ENCODE measurements at regions not wholly inside any gene's neighbourhood (a gene's known extent, or its start where the extent isn't known, plus 50 kb on each side); places are given as distances from the start of the nearest gene placed in this dataset.

DNA sequence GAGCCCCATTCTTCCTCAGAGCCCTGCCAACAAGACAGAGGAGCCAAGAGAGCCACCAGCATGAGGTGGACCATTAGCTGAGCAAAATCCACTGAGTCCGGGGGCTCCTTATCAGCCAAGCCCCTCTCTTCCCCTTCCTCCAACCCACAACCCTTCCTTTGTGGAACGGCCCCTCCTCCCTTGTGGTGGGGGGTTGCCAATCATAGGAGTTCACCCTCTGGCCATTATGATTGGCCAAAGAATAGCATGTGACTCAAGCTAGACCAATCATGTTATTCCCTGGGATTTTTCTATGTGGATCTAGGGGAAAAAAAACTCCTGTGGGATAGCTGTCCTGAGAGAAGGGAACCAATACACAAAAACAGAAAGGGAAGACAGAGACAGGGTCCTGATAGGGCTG, 120.5 kb downstream of the C16orf95 start:
- TF ChIP-seq, protein P1, sequence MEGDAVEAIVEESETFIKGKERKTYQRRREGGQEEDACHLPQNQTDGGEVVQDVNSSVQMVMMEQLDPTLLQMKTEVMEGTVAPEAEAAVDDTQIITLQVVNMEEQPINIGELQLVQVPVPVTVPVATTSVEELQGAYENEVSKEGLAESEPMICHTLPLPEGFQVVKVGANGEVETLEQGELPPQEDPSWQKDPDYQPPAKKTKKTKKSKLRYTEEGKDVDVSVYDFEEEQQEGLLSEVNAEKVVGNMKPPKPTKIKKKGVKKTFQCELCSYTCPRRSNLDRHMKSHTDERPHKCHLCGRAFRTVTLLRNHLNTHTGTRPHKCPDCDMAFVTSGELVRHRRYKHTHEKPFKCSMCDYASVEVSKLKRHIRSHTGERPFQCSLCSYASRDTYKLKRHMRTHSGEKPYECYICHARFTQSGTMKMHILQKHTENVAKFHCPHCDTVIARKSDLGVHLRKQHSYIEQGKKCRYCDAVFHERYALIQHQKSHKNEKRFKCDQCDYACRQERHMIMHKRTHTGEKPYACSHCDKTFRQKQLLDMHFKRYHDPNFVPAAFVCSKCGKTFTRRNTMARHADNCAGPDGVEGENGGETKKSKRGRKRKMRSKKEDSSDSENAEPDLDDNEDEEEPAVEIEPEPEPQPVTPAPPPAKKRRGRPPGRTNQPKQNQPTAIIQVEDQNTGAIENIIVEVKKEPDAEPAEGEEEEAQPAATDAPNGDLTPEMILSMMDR (IDR thresholded peaks at IDR 0.05; ENCODE audit: insufficient read depth, low read depth, low read length, missing control alignments) = no peak
- DNase-seq (ENCODE audit: low read depth) = no peak
- no peak overlapping the region for H3K4me3 ChIP-seq (ENCODE audit: low read depth, low read length)

DNA sequence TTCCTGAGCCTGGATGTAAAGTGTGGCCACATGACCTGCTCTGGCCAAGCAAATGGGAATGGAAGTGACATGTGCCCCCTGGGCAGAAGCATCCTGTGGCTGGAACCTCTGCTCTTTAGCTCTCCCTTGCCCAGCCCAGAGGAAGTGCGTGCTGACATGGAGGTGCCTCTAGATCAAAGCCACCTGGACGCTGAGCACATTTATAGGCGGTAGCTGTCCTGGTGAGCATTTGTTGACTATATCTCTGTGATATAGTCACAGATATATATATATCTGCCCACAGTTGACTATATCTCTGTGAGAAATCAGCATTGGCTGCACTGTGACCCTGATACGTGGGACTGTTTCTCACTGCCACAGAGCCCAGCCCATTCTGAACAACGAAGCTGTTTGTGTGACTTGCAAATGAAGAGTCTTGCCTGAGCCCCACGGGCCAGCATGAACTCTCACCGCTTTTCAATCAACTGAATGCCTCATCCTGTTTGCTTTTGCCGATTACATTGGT, 118.8 kb downstream of the C16orf95 start:
- H3K4me3 ChIP-seq (ENCODE audit: low read depth, low read length) = no peak overlapping the region
- TF ChIP-seq, protein P1 (IDR thresholded peaks at IDR 0.05; ENCODE audit: insufficient read depth, low read depth, low read length, missing control alignments) = no peak
- no peak for DNase-seq (ENCODE audit: low read depth)

DNA sequence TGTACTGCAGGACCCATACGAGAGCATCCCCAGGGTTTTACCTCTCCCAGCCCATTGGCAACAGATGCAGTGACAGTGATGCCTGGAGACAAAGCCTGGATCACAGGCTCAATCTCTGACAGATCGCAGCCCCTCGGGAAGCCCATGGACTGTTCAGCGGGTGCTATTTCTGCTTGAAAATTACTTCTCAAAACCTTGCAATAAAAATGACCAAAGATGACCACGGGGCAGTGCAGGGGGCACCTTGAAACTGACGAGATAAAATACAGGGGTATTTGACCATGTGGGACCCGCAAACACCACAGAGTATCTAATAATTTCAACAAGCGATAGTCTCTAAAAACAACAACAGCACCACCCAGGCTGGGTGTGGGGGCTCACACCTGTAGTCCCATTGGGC, 118.3 kb downstream of the C16orf95 start:
- H3K4me3 ChIP-seq (ENCODE audit: low read depth, low read length) = no peak overlapping the region
- no peak for DNase-seq (ENCODE audit: low read depth)
- TF ChIP-seq, protein P1 (IDR thresholded peaks at IDR 0.05; ENCODE audit: insufficient read depth, low read depth, low read length, missing control alignments) = no peak

DNA sequence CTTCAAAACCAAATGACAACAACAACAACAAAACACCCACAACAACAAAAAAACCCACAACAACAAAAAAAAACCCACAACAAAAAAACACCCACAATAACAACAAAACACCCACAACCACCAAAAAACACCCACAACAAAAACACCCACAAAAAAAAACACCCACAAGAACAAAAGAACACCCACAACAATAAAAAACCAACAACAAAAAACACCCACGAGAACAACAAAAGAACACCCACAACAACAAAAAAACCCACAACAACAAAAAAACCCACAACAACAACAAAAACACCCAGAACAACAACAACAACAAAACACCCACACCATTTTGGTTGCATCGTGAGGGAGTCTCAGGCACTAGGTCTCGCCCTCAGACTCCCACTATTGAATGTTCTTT, 117.8 kb downstream of the C16orf95 start:
- TF ChIP-seq, protein P1 (IDR thresholded peaks at IDR 0.05; ENCODE audit: insufficient read depth, low read depth, low read length, missing control alignments) = no peak
- no peak for DNase-seq (ENCODE audit: low read depth)
- no peak overlapping the region for H3K4me3 ChIP-seq (ENCODE audit: low read depth, low read length)

DNA sequence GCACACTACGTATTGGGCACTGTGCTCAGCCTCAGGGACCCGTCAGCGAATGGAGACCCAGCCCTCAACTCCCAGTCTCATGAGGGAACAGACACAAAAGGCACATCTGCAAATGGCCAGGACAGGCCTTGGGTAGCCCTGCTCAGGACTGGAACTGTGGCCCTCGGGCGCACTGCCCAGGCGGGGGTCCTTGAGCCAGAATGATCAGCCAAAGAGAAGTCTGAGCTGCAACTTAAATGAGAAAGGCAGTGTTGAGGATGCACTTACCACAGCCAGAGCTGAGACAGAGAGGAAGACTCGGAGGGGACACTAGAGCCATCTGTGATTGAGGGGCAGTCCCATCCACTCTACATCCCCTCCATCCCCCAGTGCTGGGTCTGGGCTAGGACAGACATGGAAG, 117.3 kb downstream of the C16orf95 start:
- TF ChIP-seq, protein P1 (IDR thresholded peaks at IDR 0.05; ENCODE audit: insufficient read depth, low read depth, low read length, missing control alignments) = no peak
- H3K4me3 ChIP-seq (ENCODE audit: low read depth, low read length) = no peak overlapping the region
- DNase-seq (ENCODE audit: low read depth) = no peak

DNA sequence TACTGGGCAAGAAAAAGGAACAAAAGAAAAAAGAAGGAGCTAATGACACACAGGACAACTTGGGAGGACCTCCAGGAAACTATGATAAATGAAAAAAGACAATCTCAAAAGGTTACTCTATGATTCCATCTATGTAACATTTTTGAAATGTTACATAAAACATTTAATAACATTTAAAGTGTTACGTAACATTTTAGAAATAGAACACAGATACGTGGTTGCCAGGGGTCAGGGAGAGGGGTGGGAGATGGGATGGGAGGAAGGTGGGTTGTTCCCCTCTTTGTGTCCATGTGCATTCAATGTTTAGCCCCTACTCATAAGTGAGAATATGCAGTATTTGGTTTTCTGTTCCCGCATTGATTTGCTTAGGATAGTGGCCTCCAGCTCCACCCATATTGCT, 116.6 kb downstream of the C16orf95 start:
- H3K4me3 ChIP-seq (ENCODE audit: low read depth, low read length) = no peak overlapping the region
- DNase-seq (ENCODE audit: low read depth) = no peak
- TF ChIP-seq, protein P1 (IDR thresholded peaks at IDR 0.05; ENCODE audit: insufficient read depth, low read depth, low read length, missing control alignments) = no peak

DNA sequence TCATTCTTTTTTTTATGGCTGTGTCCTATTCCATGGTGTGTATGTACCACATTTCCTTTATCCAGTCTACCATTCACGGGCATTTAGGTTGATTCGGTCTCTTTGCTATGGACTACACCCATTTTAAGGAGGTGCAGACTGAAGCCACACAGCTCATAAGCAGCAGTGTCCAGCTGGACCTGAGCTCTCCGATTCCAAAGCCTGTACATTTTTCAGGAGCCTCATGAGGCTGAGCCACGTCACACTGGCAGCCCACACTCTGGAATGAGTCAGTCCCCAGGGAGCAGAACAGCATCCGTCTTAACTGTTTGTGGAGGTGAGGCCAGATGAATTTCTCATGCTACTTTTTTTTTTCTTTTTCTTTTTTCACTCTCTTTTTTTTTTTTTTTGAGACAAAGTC, 116.1 kb downstream of the C16orf95 start:
- TF ChIP-seq, protein P1 (IDR thresholded peaks at IDR 0.05; ENCODE audit: insufficient read depth, low read depth, low read length, missing control alignments) = no peak
- no peak overlapping the region for H3K4me3 ChIP-seq (ENCODE audit: low read depth, low read length)
- DNase-seq (ENCODE audit: low read depth) = no peak

Data from GM12865 (cell line).